ENCODE measurements at regions not wholly inside any gene's neighbourhood (a gene's known extent, or its start where the extent isn't known, plus 50 kb on each side); places are given as distances from the start of the nearest gene placed in this dataset.
A peak's percentile ranks its signal among the peaks of the same experiment; 100 is the strongest.

DNA sequence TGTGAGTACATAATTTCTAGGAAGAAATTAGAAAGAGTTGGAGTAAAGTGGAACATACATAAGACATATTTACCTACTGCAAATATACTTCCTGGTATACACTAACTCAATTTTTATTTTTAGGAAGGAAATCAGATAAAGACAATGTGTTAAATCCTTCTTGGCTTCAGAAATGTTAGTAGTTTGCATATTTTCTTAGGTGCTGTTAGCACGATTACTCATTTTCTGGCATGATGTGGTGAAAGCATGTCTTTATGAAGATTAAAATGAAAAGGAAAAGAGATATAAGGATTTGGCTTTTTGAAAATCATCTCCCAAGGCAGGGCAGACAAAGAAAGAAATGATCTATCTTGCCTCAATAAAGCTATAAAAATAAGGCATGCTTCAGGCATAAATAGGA lies 287.6 kb upstream of the E2F7 start:
- DNase-seq (ENCODE audit: low spot score) = no peak

GRCh38 chr12:77351860-77352259 lies 286.5 kb upstream of the E2F7 start:
- no peak for DNase-seq (ENCODE audit: low spot score)

DNA sequence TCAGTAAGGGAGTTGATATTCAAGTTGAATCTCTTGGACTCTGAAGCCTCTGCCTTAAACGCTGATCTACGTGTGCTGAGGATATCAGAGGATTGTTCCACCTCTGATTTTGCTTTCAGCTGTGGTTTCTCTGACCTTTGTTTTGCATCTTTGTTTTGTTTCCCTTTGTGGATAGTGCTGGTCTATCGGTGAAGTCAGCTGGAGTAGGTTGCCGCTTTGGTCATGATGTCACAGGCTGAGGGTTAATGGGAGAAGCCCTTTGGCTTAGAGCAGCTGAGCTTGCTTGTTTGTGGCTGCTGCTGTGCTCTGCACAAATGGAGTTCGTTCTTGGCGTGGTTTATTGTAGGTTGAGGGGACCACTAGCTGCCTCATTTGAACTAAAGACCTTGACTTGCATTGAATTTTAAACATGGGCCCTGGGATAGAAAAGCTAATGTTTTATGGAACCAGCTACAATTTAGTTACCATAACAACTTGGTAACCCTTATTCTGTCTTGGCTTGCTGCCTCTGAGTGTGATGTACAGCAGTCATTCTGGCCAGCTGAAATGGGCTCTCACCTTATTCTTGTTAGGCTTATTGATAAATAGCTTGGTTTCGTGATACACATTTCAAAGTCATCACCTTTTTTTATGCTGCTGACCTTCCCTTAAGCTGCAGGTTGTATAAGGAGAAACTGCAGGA lies 284.5 kb upstream of the E2F7 start:
- no peak for DNase-seq (ENCODE audit: low spot score)

- DNase-seq (ENCODE audit: low spot score) = no peak
Measured at GRCh38 chr12:77347017-77347416, 281.6 kb upstream of the E2F7 start.

GRCh38 chr12:77345336-77345735 lies 280.0 kb upstream of the E2F7 start:
- DNase-seq (ENCODE audit: low spot score) = no peak

DNA sequence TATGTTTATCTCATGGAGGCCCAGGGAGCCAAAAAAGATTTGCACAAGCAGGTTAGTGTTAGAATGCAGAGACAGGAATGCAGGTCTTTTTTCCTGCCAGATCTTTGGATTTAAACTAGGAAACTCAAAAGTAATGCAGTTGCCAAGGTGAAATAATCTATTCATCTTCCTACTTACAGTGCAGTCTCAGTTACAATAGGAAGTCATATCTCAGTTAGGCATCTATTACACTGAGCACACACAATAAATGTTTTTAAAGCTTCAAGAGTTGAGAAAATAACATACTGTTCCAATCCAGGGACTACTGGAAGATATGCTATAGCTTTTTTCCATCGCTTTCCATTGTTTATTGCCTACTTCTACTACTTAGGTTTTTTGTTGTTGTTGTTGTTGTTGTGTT lies 279.3 kb upstream of the E2F7 start:
- no peak for DNase-seq (ENCODE audit: low spot score)

DNA sequence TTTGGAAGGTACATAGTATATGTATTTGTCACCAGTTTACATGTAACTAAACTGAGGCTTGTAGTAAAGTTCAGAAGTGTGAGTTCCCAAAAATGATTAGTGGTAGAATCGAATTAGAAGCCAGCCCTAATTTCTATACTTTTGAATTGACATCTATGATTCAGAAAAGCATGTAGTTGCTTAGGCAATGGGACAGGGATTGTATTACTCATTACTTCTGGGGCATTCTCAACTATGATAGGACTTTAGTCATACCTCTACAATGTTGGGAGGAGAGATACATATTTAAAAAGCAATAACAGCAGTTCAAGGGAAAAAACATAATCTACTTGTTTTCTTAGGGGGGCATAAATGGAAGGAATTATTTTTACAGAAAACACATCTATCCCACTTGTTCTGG lies 277.9 kb upstream of the E2F7 start:
- no peak for DNase-seq (ENCODE audit: low spot score)

DNA sequence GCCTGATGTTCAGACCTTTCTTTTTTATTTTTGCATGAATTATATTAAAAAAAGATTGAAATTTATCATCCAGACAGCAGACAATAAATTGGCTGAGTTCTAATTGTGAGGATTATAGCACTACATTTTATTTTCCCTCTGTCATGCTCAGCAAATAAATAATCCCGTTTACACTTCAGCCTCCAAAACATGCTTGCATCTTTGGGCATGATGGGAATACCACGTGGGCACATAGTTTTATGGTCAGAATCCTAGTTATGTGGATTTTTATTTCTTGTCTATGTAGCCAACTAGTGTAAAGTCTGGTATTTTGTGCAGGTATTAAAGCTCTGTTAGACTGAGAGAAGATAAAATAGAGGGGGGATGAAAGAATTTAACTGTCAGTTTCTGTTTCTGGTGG lies 276.9 kb upstream of the E2F7 start:
- no peak for DNase-seq (ENCODE audit: low spot score)

DNA sequence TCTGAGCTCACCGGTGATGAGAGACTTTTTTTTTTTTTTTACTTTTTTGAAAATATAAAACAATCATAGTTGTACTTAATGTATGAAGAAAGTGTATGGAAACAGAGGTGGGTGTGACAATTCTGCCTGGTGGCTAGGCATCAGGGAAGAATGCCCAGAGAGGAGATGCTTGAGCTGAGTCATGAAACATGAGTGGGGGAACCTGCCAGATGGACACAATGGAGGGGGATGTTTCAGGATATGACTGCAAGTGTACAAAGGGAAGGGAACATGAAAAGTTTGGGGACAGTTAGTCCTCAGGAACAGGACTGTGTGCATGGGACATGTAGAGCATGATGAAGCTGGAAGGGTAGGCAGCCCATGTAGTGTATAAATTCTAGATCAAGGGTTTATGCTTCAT lies 274.2 kb upstream of the E2F7 start:
- DNase-seq (ENCODE audit: low spot score) = no peak

DNA sequence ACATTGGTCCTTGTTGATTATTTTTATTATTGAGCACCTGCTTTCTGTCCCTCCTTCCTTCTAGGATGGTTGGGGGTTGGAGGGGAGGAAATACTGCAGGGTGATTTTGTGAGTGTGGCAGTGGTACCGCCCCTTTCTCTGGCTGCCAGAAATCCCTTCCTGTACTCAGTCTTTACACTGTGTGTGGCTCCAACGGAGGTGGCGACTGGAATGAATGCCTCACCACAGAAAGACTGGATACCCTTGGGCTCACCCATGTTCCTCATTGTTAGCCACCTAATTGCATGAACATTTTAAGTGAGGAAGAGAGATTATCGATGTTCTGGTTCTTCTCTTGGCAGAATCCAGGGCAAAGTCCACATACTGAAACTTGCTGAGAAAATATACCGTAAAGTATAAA lies 272.0 kb upstream of the E2F7 start:
- no peak for DNase-seq (ENCODE audit: low spot score)

GRCh38 chr12:77334806-77335205 lies 269.4 kb upstream of the E2F7 start:
- DNase-seq (ENCODE audit: low spot score) = no peak

- no peak for DNase-seq (ENCODE audit: low spot score)
Measured at GRCh38 chr12:77328326-77328725, 263.0 kb upstream of the E2F7 start.

DNA sequence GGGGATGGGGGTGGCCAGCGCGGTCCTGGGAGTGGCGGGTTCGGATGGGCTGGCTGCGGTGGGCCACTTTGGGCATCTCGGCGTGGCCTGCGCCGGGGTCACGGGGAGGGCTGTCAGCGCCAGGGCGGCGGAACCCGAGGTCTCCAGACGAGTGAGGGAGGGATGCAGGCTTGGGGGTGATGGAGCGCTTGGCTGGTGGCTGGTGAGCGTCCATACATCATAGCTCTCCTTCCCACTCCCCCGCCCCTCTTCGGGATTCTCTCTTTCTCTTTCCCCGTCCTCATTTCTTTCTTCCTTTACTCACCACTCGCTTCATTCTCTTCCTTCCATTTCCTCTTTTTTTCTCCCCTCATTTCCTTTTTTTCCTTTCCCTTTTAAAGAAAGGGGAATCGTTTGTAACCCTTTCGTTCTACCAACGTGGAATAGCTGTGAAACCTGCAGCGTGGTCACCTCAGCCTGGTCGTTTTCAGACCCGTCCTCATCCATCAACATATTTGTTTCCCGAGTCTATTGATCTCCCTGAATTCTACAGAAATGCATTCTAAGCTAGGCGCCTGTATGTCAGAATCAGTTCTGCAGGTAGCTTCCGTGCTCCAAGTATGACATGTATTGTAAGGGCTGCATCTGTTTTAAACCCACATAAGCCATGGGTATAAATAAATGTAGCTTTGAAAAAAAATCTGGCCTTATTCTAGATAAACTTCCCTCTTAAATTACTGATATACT lies 260.3 kb upstream of the E2F7 start:
- no peak for DNase-seq (ENCODE audit: low spot score)

GRCh38 chr12:77324763-77325468 lies 259.5 kb upstream of the E2F7 start:
- peak; percentile 73 for DNase-seq (ENCODE audit: low spot score)

DNA sequence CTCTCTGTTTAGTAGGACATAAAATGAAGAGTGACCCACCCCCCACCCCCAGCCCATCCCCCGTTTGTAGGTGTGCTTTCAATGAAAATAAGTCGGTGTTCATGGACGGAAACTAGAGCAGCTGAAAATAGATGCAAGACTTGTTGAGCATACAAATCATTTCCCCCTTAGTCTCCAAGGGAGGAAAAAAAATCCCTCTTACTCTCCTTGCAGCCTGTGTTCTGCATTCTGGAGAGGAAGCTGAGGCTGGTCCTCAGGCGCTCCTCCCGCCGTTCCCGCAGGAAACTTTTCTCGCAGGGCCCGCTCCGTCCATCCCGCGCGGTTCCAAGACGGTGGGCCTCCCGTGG lies 259.0 kb upstream of the E2F7 start:
- DNase-seq (ENCODE audit: low spot score) = no peak

DNA sequence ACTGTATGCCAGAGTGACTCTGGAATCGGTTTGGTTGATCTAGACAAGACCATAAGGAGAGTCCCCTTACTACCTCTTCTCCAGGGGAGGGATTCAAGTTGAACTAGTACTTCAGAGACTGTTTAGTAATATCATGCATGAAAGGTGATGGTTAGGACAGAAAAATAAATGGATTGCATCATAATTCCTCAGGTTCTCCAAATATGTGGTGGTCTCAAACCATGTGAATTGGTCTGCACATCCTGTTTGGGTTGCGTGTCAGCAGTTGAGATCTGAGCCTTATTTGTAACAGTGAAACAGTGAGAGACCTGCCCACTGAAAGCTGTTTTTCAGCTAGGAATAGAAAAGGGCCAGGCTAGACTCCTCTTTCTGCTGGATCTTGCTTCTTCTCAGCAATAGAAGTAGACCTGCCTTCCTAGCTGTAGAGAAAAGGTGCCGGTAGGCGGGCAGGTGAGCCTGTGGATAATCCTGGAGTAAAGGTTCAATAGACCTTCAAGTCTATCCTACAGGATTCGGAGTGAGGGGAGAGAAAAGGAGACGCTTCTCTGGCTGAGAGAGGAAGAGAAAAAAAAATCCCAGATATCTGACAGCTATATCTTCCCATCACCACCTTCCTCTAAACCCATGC lies 258.5 kb upstream of the E2F7 start:
- no peak for DNase-seq (ENCODE audit: low spot score)

GRCh38 chr12:77319166-77319565 lies 253.8 kb upstream of the E2F7 start:
- no peak for DNase-seq (ENCODE audit: low spot score)

- no peak for DNase-seq (ENCODE audit: low spot score)
Measured at GRCh38 chr12:77315407-77315806, 250.0 kb upstream of the E2F7 start.

DNA sequence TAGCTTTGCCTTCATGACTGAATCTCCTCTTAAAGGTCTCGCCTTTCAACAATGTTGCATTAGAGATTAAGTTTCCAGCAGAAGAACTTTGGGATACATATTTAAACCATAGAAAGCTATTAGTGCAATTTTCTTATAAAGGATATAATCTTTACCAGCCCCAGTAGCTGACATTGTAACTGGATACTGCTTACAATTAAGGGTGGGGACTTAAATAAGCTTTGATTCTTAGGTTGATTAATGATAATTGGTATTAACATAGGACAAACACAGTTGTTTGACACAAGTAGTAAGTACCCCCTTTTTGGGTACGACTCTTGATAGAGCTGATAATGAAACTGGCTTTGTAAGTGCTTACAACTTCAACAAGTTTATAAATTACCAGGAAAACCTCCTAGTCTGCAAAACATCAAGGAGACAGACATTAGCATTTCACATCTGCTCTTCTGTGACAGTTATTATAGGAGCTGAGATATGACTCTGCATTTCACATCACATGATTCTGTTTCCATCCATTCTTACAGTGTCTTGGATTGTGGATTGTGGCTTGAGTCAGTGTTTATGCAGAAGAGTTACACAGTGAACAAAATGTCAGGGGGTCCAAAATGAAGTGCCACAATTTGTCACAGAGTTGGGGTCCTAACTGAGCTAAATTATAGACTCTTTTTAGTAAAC lies 249.1 kb upstream of the E2F7 start:
- no peak for DNase-seq (ENCODE audit: low spot score)

GRCh38 chr12:77308056-77308455 lies 242.7 kb upstream of the E2F7 start:
- no peak for DNase-seq (ENCODE audit: low spot score)

- no peak for DNase-seq (ENCODE audit: low spot score)
Measured at GRCh38 chr12:77300811-77301210, 235.4 kb upstream of the E2F7 start.

DNA sequence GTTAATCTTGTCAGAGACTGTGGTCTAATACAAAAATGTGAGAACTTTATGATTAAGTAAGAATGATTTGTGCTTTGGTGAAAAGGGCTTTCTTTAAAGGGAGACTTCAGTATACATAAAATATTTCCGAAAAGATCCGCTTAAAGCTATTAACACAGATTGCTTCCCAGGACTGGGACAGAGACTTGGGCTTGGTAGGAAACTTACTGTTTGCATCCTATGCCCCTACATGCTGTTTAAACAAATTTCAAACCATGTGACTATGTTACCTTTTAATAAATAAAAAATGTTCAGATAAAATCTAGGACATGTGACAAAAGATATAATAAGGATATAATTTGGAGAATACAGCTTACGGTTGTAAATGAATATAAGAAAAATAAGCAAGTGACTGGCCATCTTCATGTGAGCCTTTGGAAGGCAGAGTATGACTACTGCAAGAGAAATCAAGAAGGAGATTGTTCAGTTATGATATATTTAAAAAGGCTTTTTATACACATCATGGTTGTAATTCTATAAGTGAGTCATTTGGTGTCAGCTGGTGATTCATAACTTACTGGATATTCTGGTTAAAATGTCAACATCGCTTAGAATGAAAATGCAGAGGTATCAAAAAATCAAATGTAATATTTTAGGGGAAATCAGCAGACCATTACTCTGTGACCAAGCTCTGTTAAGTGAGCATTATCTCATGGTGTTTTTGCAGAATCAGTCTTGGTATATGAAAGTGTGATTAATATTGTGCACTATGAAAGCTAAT lies 234.7 kb upstream of the E2F7 start:
- no peak for DNase-seq (ENCODE audit: low spot score)

Measured in putamen (tissue), 1 donor.